Ishikawa (cell line): ENCODE measurements at regions not wholly inside any gene's neighbourhood (a gene's known extent, or its start where the extent isn't known, plus 50 kb on each side); places are given as distances from the start of the nearest gene placed in this dataset.

Experiments
- CEBPB ChIP-seq: IDR thresholded peaks from 2 replicates; pipeline ENCODE4 v1.6.1; 2012
- EP300 ChIP-seq: IDR thresholded peaks from 2 replicates; pipeline ENCODE4 v1.6.1; 2012; ENCODE audit warnings: borderline replicate concordance
- TAF1 ChIP-seq: IDR thresholded peaks from 2 replicates; pipeline ENCODE4 v1.6.1; 2012; ENCODE audit warnings: low read depth, mild to moderate bottlenecking
- YY1 ChIP-seq: IDR thresholded peaks from 2 replicates; pipeline ENCODE4 v1.6.1; 2012; ENCODE audit warnings: low read depth
- ZBTB7A ChIP-seq: IDR thresholded peaks from 2 replicates; pipeline ENCODE4 v1.6.1; 2012; ENCODE audit warnings: low read depth
- TF ChIP-seq, protein P1 (sequence below): IDR thresholded peaks from 2 replicates; pipeline ENCODE4 v1.6.1; 2012; ENCODE audit warnings: low read depth, mild to moderate bottlenecking
- TF ChIP-seq, protein P2 (sequence below): IDR thresholded peaks from 2 replicates; pipeline ENCODE4 v1.6.1; 2012
- TF ChIP-seq, protein P3 (sequence below): IDR thresholded peaks from 2 replicates; pipeline ENCODE4 v1.6.1; 2012

DNA sequence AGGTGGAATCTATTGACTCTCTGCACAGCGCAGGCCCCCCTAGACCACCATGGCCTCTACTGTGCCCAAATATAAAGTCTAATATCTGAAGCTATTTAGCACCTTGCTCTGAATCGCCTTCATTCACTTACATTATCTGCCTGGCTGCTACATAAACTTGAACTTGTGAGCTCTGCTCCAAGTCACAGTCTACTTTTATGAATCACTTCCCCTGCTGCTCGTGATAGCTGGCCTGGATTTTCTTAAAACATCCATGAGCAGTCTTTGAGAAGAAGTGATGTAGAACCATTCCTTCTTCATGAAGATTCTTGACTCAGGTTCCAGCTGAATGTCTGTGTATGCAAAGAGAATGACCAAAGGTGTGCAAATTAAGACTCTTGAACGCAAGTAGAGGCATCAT, 359.5 kb downstream of the RND3 start:
- TF ChIP-seq, protein P1, sequence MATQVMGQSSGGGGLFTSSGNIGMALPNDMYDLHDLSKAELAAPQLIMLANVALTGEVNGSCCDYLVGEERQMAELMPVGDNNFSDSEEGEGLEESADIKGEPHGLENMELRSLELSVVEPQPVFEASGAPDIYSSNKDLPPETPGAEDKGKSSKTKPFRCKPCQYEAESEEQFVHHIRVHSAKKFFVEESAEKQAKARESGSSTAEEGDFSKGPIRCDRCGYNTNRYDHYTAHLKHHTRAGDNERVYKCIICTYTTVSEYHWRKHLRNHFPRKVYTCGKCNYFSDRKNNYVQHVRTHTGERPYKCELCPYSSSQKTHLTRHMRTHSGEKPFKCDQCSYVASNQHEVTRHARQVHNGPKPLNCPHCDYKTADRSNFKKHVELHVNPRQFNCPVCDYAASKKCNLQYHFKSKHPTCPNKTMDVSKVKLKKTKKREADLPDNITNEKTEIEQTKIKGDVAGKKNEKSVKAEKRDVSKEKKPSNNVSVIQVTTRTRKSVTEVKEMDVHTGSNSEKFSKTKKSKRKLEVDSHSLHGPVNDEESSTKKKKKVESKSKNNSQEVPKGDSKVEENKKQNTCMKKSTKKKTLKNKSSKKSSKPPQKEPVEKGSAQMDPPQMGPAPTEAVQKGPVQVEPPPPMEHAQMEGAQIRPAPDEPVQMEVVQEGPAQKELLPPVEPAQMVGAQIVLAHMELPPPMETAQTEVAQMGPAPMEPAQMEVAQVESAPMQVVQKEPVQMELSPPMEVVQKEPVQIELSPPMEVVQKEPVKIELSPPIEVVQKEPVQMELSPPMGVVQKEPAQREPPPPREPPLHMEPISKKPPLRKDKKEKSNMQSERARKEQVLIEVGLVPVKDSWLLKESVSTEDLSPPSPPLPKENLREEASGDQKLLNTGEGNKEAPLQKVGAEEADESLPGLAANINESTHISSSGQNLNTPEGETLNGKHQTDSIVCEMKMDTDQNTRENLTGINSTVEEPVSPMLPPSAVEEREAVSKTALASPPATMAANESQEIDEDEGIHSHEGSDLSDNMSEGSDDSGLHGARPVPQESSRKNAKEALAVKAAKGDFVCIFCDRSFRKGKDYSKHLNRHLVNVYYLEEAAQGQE = no peak
- TF ChIP-seq, protein P2, sequence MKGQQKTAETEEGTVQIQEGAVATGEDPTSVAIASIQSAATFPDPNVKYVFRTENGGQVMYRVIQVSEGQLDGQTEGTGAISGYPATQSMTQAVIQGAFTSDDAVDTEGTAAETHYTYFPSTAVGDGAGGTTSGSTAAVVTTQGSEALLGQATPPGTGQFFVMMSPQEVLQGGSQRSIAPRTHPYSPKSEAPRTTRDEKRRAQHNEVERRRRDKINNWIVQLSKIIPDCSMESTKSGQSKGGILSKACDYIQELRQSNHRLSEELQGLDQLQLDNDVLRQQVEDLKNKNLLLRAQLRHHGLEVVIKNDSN = no peak
- TF ChIP-seq EP300 (no peak), CEBPB (no peak), TAF1 (no peak), YY1 (no peak), ZBTB7A (no peak)
- TF ChIP-seq, protein P3, sequence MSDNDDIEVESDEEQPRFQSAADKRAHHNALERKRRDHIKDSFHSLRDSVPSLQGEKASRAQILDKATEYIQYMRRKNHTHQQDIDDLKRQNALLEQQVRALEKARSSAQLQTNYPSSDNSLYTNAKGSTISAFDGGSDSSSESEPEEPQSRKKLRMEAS = no peak
